HG02588 (cell line): ENCODE measurements at regions not wholly inside any gene's neighbourhood (a gene's known extent, or its start where the extent isn't known, plus 50 kb on each side); places are given as distances from the start of the nearest gene placed in this dataset.

Experiments
- ATAC-seq: cut with Tn5 transposase; IDR thresholded peaks from one replicate; pipeline ENCODE4 v1.9.1; 2021; ENCODE audit warnings: mild to moderate bottlenecking, moderate library complexity; ENCODE audit not compliant: unreplicated experiment

DNA sequence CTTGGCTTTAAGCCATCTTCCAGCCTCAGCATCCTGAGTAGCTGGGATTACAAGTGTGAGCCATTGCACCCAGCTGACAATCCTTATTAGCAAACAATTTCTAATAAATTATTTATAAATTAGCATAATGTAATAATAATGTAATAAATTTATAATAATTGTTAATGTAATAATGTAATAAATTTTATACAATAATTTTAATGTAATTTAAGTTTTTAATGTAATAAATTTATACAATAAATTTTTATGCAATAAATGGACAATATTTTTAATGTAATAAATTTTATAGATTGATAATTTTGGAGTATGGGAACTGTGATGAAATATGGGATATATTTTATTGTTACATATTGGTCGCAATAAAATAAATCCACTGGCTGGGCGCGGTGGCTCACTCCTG, 1457.5 kb downstream of the KCNT2 start:
- no peak for ATAC-seq

DNA sequence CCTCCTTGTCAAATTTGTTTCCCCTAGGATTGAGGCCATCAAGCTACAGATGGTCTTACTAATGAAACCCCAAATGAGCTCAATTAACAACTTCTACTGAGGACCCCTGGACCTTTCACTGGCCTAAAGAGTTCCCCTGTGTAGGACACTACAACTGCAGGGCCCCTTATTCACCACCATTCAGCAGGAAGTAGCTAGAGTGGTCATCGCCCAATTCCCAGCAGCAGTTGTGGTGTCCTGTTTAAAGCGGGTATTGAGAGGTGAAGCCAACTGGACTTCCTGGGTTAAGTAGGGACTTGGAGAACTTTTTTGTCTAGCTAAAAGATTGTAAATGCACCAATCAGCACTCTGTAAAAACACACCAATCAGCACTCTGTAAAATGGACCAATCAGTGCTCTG, 1466.9 kb downstream of the KCNT2 start:
- no peak for ATAC-seq

DNA sequence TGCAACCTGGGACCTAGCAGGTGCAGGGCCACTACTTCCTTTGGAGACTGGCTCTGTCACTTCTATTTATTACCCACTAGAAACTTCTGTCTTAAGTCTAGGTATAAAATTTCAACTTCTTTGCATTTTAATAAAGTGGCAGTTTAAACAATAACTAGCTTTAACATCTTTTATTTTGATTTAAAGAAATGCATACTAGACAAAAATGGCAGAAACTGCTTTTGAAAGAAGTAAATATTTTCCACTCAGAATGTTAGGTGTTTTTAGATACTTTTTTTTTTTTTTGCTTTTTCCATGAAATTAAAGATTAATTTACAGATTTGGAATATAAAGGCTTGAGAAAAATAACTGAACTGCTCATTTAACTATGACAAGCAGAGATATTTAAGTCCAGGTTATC, 1477.6 kb downstream of the KCNT2 start:
- no peak for ATAC-seq

DNA sequence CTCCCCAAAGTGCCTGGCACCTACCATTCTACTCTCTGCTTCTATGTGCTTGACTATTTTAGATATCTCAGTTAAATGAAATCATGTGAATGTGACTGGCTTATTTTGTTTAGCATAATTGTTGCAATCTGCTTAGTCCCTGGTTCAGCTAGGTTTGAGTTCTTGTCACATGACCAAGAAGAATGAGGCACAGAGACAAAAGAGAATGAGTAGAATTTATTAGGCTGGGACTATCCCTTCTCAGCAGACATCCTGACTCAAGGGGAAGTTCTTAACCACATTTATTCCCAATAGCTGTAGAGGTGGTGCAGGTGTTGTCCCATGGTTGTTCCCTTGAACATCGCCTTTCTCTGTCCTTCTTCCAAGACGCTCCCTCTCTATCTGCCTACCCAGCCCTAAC, 1485.7 kb downstream of the KCNT2 start:
- no peak for ATAC-seq

DNA sequence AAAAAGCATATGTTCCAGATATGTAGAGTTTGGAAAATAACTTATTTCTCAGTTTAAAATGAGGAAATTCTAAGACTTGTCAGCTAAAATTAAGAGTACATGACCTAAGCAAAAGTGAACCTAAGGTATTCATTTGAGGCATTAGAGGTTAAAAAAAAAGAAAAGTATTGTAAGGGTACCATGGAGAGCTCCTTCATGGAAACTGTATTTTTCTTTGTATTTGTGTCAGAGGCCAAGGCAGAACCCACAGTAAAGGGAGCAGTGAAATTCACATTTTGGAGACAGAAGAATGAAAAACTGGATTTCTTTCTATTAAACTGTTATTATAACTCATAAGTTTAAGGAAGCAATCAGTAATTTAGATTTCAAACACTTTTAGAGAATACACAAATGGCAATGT, 1494.8 kb downstream of the KCNT2 start:
- ATAC-seq, result no peak

DNA sequence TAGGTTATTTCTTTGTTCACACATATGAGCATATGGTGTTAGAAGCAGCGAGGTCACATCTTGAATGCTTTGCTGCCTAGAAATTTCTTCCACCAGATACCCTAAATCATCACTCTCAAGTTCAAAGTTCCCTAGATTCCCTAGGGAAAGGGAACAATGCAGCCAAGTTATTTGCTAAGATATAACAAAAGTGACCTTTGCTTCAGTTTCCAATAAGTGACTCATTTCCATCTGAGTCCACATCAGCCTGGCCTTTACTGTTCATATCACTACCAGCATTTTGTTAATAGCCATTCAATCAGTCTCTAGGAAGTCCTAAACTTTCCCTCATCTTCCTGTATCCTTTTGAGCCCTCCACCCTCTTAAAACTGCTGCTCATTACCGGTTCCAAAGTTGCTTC, 1502.5 kb downstream of the KCNT2 start:
- no peak for ATAC-seq

DNA sequence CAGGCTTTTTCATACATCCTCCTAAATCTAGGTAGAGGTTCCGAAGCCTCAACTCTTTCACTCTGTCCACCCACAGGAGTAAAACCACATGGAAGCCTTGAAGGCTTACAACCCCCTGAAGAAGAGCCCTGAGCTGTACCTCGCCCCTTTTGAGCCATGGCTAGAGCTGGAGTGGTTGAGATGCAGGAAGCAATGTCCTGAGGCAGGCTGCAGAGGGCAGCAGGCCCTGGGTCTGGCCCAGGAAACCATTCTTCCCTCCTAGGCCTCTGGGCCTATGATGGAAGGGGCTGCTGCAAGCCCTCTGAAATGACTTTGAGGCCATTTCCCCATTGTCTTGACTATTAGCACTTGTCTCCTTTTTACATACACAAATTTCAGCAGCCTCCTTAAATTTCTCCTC, 1503.0 kb downstream of the KCNT2 start:
- ATAC-seq, result peak; percentile 60

DNA sequence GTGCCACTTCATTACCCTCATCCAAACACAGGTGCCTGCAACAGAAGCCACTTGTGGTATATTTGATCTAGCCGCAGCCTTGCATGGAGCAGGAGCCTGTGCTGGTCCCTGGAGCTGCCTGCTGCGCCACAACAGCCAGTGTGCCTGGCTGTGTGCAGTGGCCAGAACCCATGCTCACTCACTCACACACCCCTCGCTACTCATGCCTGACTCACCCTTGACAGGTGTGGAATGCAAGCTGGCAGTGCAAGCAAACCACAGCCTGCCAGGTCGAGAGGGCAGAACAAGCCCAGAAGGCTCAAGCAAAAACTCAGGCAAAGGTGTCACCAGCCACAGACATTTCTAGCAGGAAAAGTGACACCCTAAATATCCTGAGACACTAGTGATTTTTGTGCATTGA, 1510.9 kb downstream of the KCNT2 start:
- ATAC-seq, result no peak

DNA sequence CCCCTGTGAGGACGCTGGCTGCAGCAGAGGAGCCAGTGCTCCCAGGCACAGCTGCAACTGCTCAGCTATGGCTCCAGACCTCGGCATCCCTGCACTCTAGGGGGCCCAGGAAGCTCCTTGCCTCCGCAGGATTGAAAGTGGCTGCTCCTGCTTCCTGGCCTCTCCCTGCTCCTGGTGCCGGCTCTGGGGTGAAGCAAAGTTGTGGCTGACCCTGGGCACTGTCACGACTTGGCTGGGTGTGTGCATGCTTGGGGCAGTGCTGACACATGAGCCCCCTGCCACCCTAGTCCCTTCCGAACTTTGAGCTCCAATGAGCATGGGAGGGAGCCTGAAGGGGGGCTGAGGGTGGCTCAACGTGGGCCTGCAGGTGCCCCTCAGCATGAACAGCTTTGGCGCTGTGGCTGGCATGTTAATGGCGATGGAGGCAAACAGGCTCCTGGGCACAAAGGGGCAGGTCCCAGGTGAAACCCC, 1512.2 kb downstream of the KCNT2 start:
- ATAC-seq, result no peak

DNA sequence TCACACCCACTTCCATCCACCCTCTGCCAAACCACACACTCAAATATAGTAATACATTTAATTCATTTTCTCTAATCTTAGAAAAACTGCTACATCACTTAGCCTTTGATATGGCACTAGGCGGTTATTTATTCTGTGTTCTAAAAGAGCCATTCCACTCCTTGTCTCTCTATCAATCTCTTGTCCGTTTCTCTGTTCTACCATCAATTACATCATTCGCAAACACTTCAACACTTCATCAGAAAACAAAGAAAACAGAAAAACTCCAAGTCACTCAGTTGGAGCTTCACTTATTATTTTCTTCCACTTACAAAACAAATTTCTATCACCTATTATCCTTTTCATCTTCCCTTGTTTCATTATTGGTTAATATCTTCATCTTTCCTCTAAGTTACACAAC, 1523.0 kb downstream of the KCNT2 start:
- ATAC-seq, result no peak

DNA sequence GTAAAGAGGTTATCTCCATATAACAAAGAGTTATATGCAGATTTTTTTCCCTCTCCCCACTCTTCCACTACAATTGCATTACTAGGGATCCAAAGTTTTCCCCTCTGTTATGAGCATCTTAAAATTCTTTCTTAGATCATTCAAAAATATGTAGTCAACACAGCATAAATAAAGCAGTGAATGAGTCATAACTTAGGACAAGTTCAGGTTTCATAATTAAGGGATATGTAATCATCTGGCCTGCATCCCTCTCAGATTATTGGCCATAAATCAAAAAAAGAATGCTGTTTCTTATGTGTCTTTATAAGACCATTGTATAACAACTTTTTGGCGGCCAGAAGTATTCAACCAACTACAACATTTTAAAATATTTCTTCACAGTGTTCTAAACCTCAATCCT, 1526.1 kb downstream of the KCNT2 start:
- no peak for ATAC-seq

DNA sequence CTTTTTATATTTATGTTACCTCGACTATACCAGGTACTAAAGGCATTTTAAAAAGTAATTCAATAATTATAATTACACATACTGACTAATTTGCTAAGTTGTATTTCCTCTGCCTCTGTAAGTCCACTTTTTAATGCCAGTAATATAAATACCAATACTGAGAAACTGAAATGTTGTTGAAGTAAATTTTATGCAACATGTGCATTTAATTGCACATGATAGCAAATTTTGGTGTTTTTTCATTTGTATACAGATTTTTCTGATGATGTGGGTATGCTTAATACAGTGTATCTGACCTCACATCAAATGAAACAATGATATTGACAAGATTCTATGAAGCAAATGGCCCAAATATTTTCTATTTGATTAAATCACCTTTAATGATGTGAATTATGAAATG, 1531.6 kb downstream of the KCNT2 start:
- ATAC-seq, result no peak

DNA sequence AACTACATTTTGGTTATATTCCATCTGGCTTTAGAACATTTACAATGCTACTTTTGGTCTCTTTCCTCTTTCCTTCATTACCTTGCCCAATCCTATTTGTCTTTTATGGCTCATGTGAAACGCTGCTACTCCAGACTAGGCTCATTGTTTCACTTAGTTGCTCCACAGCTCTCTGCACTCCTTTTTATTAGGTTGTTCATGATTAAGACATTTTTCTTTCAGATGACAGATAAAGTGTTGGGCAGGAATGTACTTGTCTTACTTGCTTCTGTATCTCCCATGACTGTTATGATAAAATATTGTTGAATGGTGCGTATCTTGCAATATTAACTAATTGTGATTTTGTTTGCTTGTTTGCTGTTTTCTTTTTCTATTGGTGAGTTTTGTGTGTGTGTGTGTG, 1532.3 kb downstream of the KCNT2 start:
- ATAC-seq, result no peak

DNA sequence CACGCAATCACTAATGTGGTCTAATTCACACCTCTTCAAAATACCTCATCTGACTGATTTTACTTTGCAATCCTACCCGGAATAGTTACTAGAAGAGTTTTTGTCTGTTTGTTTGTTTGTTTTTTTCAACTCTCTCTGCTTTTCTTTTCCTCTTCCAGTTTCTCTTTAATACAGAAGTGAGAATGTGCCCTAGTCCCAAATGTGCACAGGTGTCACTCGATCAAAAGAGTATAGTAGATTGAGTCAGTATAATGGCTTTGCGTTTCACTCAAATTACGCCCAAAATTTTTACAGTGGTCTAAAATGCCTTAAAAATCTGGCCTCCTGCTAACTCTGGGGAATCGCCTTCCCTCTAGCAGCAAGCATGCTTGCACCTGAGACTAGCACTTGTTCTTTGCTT, 1536.8 kb downstream of the KCNT2 start:
- no peak for ATAC-seq

DNA sequence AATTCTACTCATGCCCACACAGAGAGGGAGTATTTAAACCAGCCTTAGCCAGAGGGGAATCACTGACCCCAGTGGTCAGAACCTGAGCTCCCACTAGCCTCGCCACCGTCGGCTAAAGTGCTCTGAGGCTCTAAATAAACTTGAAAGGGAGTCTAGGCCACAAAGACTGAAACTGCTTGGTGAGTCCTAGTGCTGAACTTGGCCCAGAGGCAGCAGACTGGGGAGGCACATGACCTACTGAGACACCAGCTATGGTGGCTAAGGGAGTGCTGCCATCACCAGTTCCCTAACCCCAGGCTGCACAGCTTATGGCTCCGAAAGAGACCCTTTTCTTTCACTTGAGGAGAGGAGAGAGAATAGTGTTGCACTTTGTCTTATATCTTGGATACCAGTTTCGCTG, 1542.8 kb downstream of the KCNT2 start:
- ATAC-seq, result no peak

DNA sequence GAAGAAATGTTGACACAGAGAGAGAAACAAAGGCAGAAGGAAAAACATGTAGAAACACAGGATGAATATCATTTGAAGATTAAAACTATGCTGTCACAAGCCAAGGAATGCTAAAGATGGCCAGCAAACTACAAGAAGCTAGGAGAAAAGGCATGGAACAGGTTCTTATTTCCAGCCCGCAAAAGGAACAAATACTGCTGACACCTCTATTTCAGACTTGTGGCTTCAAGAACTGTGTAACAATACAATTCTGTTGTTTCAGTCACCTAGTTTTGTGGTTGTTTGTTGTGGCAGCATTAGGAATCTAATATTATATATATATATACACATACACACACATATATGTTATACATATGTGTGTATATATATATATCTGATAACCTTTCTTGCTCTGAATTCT, 1543.9 kb downstream of the KCNT2 start:
- ATAC-seq, result no peak

DNA sequence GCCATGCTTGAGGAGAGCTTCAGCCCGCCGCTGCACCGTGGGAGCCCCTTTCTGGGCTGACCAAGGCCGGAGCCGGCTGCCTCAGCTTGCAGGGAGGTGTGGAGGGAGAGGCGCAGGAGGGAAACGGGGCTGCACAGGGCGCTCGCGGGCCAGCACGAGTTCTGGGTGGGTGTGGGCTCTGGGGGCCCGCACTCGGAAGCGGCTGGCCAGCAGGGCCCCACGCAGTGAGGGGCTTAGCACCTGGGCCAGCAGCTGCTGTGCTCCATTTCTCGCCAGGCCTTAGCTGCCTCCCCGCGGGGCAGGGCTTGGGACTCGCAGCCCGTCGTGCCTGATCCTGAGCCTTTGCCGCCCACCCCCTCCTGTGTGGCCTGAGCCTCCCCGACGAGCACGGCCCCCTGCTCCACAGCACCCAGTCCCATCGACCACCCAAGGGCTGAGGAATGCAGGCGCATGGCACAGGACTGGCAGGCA, 1554.0 kb downstream of the KCNT2 start:
- ATAC-seq, result no peak

DNA sequence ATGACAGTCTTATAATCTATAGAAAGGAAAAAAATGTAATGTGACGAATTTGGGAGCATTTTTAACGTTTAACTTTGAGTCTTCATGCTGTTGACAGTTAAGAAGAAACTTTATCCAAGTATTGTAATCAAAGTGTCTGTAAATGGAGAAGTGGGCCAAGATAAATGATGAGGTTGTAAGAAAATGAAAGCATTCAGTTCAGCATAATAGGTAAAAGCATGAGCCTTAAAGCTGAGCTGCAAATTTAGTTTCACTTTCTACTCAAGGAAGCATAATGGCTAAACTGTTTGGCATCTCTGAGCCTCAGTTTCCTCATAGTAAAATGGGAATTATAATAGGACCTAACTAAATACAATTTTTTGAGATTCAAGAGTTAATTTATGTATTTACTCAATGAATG, 1554.8 kb downstream of the KCNT2 start:
- ATAC-seq, result peak; percentile 54

DNA sequence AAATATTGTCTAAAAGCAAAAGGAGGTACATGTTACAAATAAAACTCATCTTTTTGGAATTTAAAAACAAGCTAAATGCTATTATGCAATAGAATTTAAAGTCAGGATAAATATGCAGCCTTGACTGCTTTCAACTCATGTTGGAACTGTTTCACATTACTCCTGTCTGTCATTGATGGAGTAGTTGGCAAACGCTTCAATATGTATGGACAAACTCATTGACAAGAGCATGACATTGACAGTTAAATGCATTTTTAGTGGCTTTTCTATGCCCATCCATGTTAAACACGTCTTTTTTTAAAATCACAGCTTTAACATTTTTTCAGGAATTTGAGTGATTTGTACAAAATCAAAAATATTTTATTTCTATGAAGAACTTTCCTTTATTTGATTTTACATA, 1560.5 kb downstream of the KCNT2 start:
- ATAC-seq, result no peak

DNA sequence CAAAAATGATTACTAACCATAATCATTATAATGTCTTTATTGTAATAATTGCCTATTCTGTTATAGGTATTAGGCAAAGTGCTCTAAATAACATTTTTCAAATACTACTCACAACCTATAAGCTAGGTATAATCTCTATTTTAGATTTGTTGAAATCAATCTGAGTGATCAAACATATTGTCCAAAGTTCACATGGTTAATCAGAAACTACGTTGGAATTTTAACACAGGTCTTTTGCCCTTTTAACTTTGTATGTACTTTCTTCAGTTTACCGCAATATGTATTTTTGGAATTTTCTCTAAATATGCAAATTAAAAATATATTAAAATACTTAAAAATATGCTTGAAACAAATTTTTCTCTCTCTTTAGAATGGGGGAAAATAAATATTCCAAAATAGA, 1563.2 kb downstream of the KCNT2 start:
- no peak for ATAC-seq

DNA sequence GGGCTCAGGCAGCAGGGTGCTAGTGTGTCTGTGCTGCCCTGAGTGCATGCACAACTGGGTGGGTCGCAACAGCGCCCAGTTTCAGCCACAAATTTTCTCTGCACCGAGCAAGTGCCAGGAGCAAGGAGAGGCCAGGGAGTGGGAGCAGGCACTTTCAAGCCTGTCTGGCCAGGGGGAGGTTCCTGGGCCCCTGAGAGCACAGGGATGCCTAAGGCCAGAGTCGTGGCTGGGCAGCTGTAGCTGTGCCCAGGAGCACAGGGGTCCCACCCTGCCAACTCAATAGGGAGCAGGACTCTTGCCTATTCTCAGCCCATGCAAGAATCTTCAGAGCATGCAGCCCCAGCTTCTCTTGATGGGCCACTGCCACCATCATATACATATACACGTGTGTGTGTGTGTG, 1577.4 kb downstream of the KCNT2 start:
- no peak for ATAC-seq

DNA sequence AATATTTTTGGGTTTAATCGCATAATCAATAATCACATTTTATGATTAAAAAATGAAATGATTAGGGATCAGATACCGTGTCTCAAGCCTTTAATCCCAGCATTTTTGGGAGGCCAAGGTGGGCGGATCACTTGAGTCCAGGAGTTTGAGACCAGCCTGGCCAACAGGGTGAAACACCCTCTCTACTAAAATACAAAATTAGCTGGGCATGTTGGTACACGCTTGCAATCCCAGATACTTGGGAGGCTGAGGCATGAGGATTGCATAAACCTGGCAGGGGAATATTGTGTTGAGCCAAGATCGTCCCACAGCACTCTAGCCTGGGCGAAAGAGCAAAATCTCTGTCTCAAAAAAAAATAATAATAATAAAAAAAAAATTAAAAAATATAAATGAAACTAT, 1581.4 kb downstream of the KCNT2 start:
- ATAC-seq, result no peak

DNA sequence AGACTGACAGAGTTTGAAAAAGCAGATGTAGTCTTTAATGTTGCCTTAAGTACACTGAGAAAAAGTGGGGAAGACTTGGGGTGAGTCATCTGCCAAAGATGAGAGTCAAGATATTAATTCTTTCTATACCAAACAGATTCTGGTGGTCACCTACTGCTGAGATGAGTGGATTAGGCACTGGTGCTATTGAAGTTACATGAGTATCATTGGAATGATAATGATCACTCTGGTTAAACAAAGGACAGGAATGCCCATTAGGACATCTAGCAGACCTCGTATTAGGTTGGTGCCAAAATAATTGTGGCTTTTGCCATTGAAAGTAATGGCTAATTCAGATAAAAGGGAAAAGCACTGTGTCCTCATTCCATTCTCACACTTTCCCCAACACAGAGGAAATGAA, 1588.9 kb downstream of the KCNT2 start:
- ATAC-seq, result no peak

DNA sequence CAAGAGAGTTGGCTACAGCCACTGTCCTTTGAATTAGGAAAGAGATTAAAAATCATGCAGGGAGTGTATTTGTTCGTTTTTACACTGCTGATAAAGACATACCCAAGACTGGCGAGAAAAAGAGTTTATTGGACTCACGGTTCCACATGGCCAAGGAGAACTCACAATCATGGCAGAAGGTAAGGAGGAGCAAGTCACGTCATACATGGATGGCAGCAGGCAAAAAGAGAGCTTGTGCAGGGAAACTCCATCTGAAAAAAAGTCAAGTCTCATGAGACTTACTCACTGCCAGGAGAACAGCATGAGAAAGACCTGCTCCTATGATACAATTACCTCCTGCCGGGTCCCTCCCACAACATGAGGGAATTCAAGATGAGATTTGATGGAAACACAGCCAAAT, 1595.2 kb downstream of the KCNT2 start:
- no peak for ATAC-seq
